ENCODE measurements at regions not wholly inside any gene's neighbourhood (a gene's known extent, or its start where the extent isn't known, plus 50 kb on each side); places are given as distances from the start of the nearest gene placed in this dataset.
"Not testable (repeated sequence)": the region's sequence is repeated elsewhere in the genome, so short reads cannot be mapped to it uniquely, and the experiment has no call there.

DNA sequence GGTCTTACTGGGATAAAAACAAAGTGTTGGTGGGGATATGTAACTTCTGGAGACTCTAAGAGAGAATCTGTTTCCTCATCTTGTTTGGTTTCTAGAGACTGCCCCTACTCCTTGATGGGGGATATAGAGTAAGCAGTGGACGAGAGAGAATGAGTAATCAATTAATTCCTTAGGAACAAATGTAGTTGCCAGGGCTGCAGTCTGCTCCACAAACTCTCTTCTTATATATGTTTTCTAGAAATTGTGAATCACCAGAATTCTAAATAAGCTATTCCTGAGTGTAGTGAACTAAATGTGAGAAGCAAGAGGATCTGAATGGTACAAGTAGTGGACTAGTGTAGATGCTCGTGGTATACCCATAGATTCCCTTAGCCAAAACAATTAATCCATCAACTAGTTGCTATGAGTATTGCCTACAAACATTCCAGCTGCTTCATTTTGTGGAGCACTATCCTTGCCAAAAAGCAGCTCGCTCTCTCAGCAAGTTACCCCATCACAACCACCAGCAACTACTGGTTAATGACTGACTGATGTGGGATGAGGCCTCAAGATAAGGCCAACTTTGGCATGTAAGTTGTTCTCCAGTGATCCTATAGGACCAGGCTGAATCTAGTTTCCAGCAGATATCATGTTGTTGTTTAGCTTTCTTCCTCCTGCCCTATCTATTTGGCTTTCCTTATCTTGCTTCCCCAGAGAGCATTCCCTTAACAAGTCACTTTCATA lies 273.0 kb downstream of the SLC7A11 start:
- peak in 1 of 2 donors; percentile 29 for ATAC-seq
- intact Hi-C loops (cut with DNase I) = no loop called here

GRCh38 chr4:137967480-137968190 lies 274.5 kb downstream of the SLC7A11 start:
- intact Hi-C loops (cut with DNase I) = no loop called here
- ATAC-seq = no peak
- no peak for DNase-seq

More for the DNA sequence above, 273.0 kb downstream of the SLC7A11 start:
- no peak for DNase-seq

- ATAC-seq (no peak), DNase-seq (no peak)
- intact Hi-C loops (cut with DNase I) = no loop called here
Observed at GRCh38 chr4:137966504-137966903, 275.6 kb downstream of the SLC7A11 start.

- ATAC-seq (peak; percentile 82 to 99), DNase-seq (peak; percentile 25)
- intact Hi-C loops (cut with DNase I) = no loop called here
Observed at GRCh38 chr4:137961051-137961438, 281.1 kb downstream of the SLC7A11 start.

- intact Hi-C loops (cut with DNase I) = no loop called here
- ATAC-seq (peak in 1 of 2 donors; percentile 55), DNase-seq (no peak)
Observed at GRCh38 chr4:137960371-137961050, 281.6 kb downstream of the SLC7A11 start.

GRCh38 chr4:137957806-137958205 lies 284.3 kb downstream of the SLC7A11 start:
- ATAC-seq (no peak), DNase-seq (no peak)
- intact Hi-C loops (cut with DNase I) = no loop called here

DNA sequence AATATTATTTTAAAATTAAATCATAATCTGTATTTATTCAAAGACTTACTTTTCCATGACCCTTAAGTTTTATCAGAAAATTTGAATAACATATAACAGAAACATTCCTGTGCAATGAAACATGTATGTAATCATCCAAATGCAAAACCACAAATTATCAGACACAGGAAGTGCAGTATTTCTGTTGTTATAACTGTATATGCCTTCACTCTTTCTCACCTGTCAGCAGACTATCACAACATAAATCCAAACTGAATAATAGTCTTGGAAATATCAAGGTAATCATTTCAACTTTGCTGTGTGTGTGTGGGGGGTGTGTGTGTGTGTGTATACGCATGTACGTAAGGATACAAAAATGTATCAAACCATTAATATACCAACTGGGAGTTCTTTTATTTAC lies 285.9 kb downstream of the SLC7A11 start:
- ATAC-seq (no peak), DNase-seq (no peak)
- intact Hi-C loops (cut with DNase I) = no loop called here

DNA sequence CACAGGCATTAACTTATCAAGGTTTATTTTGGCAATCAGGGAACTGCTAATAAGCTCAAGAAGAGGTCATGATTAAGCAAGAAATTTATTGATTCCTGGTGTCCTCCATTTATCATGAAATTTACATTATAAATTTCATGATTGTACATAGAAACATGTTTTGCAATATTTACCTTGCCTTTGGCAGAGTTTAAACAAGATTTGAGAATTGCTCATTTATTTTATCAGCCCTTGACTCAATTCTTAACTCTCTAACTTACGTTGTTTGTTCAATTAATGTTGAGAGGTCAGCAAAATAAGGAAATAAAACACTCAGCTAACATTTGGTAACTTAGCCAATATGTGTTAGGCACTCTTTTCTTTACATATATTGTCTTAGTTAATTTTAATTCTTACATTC lies 286.6 kb downstream of the SLC7A11 start:
- DNase-seq = no peak
- ATAC-seq = no peak
- intact Hi-C loops (cut with DNase I) = no loop called here

- no peak for DNase-seq
- intact Hi-C loops (cut with DNase I) = no loop called here
- no peak for ATAC-seq
Observed at GRCh38 chr4:137952116-137952515, 290.0 kb downstream of the SLC7A11 start.

- no peak for ATAC-seq
- intact Hi-C loops (cut with DNase I) = no loop called here
- no peak for DNase-seq
Observed at GRCh38 chr4:137950286-137950685, 291.9 kb downstream of the SLC7A11 start.

DNA sequence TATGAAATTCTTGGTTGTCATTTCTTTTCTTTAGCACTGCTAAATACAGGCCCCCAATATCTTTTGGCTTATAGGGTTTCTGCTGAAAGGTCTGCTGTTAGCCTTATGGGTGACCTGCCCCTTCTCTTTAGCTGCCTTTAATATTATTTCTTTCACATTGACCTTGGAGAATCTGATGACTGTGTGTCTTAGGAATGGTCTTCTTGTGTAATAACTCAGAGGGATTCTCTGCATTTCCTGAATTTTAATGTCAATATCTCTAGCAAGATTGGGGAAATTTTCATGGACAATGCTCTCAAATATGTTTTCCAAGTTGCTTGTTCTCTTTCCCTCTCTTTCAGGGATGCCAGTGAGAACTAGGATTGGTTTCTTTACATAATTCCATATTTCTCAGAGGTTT lies 292.4 kb downstream of the SLC7A11 start:
- no peak for ATAC-seq
- no peak for DNase-seq
- intact Hi-C loops (cut with DNase I) = no loop called here

DNA sequence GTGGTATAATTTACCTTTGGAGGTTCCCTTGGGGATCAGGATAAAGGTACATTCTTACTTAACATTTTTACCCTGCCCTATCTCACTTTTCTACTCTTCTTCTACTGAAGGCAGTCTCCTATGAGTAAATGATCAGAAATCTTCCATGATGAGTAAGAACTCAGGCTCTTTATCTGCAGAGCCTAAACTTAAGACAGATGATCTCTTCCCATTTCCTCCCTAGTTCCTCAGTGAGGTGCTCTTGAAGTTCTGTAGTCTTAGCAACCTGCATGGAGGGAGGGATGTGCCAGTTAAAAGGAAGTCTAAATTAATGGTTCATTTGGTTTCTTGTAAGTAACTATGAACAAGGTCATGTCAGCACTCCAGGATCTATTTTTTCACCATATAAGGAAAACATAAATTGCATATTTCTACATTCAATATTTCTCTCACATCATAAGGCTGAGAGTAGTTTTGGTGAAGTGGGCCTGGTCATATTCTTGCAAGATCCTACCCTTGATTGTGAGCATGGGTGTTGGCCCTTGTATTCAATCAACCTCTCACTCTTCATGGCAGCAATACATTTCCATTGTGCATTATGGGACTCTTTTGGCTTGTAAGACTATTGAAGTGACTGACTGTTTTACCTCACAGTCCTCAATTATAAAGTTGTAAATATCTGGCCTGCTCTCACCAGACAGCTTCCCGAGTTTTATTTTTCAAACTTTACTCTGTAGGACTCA lies 295.5 kb downstream of the SLC7A11 start:
- intact Hi-C loops (cut with DNase I) = no loop called here
- DNase-seq = no peak
- ATAC-seq = peak in 1 of 2 donors; percentile 59

DNA sequence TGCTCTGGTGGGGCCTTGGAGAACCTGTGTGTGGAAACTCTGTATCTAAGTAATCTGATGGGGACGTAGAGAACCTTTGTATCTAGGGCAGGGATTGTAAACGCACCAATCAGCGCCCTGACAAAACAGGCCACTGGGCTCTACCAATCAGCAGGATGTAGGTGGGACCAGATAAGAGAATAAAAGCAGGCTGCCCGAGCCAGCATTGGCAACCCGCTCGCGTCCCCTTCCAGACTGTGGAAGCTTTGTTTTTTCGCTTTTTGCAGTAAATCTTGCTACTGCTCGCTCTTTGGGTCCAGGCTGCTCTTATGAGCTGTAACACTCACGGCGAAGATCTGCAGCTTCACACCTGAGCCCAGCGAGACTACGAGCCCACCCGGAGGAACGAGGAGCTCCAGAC lies 299.3 kb downstream of the SLC7A11 start:
- ATAC-seq; intact Hi-C loops (cut with DNase I); DNase-seq: not testable (repeated sequence)

- DNase-seq; ATAC-seq; intact Hi-C loops (cut with DNase I): not testable (repeated sequence)
Observed at GRCh38 chr4:137942015-137942515, 300.1 kb downstream of the SLC7A11 start.

- intact Hi-C loops (cut with DNase I) = no loop called here
- no peak for DNase-seq
- no peak for ATAC-seq
Observed at GRCh38 chr4:137934911-137935310, 307.2 kb downstream of the SLC7A11 start.

DNA sequence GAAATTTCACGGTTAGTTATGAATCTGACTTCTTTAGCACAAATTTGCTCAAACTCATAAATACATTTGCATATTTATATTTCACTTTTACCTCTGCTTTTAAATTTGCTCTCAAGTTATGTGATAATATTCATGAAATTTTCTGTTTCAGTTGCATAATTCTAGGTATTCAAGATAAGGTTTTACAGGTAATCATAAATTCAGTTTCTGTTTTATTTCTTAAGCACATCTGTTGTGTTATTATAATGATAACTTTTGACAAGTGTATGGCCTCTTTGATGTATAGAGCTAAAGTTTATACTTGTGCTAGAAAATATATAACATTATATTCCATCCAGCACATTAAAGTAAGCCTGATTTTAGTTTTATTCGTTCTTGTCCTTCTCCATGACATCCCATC lies 308.1 kb downstream of the SLC7A11 start:
- ATAC-seq (no peak), DNase-seq (no peak)
- intact Hi-C loops (cut with DNase I) = no loop called here

GRCh38 chr4:137927972-137928371 lies 314.2 kb downstream of the SLC7A11 start:
- intact Hi-C loops (cut with DNase I) = no loop called here
- ATAC-seq (no peak), DNase-seq (no peak)

GRCh38 chr4:137923494-137923893 lies 318.7 kb downstream of the SLC7A11 start:
- DNase-seq (no peak), ATAC-seq (no peak)
- intact Hi-C loops (cut with DNase I) = no loop called here

GRCh38 chr4:137922721-137923120 lies 319.4 kb downstream of the SLC7A11 start:
- ATAC-seq (no peak), DNase-seq (no peak)
- intact Hi-C loops (cut with DNase I) = no loop called here

Data from left cardiac atrium (tissue), 4 donors.